ENCODE measurements at regions not wholly inside any gene's neighbourhood (a gene's known extent, or its start where the extent isn't known, plus 50 kb on each side); places are given as distances from the start of the nearest gene placed in this dataset.
"Not testable (repeated sequence)": the region's sequence is repeated elsewhere in the genome, so short reads cannot be mapped to it uniquely, and the experiment has no call there.

DNA sequence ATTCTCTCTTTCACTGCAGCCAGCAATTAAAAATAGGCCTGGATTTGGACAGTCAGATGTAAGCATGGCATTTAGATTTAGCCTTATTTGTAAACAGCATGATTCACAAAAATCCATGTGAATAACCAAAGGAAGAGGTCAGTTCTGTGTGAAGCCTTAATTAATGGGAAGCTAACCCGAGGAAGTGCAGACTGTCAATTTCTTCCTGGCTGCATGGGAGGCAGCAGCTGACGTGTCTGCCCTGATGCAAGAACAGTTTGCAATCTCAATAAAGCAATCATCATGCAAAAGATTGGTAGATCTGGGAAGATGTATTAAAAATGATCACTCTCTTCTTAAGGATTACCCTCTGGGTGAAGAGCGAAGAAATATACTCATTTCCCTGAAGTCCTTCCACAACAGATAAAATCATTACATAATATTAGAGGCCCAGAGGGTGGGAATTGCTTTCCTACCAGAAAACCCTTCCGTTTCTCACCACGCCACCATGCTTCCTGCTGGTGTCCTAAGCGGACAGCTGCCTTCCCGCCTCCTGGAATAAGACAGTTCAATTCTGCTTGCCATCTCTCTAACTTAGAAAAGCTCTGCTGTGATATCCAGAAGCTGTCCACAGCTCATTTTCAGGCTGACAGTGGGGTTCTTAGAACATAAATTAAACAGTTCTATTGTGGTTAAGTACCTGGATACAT is 526.7 kb upstream of the NRP1 start:
- no peak for DNase-seq (ENCODE audit: low spot score)

DNA sequence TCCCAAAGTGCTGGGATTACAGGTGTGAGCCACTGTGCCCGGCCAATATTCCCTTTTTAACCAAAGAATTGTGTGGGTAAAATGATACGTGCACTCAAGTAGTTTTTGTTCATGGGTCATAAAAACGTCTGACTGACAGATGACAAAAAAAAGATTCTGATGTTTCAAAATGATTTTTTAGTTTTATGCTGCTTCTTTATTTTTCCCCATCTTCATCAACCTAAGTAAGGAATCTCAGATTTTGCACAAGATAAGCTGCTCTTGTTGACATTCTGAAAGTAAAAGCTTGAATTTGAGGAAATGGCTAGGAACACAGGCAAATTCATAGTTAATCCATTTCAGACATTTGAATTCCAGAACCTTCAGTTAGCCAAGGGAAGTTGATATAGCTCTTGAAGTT is 526.1 kb upstream of the NRP1 start:
- no peak for DNase-seq (ENCODE audit: low spot score)

DNA sequence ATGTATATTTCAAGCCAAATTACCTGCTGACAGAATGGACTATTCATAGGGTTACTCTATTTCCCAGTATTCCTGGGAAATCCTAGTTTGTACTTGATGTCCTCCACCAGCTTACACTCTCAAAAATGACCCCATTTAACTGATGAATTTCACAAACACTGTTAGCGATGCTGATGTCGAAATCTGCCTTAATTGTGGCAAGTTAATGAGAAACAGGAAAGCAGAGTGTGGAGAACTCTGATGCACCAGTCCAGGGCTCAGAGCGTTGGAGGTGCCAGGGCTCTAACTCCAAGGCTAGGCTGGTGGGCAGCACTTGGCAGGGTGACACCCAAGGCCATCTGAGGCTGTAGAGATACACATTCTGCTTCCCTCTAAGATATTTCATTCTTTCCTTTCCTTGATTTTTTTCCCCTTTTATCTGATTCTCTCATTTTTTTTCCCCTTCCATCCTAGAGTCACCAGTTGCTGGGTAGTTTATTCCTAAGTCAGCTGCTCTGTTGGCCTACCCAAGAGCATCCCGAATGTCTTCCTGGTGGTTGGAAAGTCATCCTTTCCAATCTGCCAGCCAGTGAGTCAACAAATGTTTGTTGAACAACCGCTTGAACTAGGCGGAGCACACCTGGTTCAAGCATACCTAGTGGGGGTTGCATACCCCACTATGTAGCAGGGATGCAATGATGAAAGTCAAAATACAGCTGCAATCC is 525.0 kb upstream of the NRP1 start:
- no peak for DNase-seq (ENCODE audit: low spot score)

DNA sequence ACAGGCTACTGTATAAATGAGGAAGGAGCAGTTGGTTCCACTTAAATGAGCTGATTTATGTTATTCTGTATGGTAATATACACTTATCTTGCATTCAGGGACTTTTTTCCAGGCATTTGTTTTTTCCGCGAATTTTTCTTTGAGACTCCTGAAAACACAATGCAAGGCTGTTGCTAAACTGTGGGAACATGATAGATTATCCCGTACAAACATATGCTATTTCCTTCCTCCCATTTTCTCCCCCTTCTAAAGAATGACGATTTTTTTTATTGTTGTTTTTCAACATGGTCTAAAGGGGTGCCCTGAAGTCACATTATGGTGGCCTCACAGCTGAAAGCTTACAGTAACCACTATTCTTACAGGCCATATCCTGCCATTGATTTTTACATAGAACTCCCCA is 523.9 kb upstream of the NRP1 start:
- no peak for DNase-seq (ENCODE audit: low spot score)

DNA sequence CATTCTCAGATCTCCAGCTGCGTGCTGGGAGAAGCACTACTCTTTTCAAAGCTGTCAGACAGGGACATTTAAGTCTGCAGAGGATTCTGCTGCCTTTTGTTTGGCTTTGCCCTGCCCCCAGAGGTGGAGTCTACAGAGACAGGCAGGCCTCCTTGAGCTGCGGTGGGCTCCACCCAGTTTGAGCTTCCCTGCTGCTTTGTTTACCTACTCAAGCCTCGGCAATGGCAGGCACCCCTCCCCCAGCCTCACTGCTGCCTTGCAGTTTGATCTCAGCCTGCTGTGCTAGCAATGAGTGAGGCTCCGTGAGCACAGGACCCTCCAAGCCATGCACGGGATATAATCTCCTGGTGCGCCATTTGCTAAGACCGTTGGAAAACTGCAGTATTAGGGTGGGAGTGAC is 518.8 kb upstream of the NRP1 start:
- DNase-seq (ENCODE audit: low spot score): not testable (repeated sequence)

DNA sequence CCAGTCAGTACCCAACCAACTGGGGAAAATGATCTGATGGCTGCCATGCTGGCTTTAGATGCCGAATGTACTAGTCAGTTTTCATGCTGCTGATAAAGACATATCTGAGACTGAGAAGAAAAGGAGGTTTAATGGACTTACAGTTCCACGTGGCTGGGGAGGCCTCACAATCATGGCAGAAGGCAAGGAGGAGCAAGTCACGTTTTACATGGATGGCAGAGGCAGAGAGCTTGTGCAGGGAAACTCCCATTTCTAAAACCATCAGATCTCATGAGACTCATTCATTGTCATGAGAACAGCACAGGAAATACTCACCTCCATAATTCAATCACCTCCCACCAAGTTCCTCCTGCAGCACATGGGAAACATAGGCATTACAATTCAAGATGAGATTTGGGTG is 508.9 kb upstream of the NRP1 start:
- no peak for DNase-seq (ENCODE audit: low spot score)

DNA sequence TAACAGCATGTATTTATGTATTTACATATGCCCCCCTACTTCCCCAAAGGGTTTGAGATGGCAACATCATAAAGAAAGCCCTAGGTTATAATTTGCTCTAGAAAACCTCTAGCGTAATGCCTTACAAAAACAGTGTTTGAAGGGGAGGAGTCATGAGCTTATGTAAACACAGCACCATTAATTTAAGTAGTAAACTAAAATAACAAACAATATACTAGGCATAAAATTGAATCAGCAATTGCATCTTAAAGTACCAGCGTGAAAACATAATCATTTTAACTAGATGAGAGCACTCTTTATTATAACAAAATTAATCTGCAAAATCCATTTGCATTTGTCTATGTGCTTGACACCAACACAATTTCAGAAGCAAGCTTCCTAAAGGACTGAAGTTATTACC is 507.2 kb upstream of the NRP1 start:
- no peak for DNase-seq (ENCODE audit: low spot score)

DNA sequence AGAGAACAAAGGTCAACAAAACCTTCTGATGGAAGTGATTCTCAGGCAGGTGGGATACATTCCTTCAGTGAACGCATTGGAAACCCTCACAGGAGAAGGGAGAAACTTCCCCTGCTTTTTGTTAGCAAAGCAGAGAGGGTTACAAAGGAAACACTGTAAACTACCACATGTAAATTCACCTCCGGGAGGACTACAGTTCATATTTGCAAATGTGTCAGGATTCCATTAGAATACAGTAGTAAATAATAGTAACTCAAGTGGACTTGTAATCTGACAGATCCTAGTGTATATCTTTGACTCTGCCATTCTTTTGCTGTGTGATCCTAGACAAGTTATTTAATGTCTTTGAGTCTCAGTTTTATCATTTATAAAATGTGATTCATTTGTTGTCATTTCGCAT is 504.3 kb upstream of the NRP1 start:
- DNase-seq (ENCODE audit: low spot score): no peak

DNA sequence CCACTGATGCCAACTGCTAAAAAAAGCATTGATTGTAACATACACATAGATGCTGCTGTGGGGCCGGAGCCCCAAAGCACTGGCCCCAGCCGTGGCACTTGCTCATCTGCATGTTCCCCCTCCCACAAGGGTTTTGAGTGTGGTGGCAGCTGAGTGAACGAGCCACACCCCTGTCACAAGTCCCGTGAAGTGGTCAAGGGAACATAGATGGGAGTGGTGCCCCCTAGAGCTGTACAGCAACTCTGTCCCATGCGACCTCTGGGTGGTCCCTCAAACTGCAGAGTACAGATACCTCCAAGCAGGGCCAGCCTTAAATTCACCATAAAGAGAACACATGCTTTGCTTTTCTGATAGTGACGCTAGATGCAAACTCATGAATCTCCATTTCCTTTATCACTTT is 503.3 kb upstream of the NRP1 start:
- no peak for DNase-seq (ENCODE audit: low spot score)

DNA sequence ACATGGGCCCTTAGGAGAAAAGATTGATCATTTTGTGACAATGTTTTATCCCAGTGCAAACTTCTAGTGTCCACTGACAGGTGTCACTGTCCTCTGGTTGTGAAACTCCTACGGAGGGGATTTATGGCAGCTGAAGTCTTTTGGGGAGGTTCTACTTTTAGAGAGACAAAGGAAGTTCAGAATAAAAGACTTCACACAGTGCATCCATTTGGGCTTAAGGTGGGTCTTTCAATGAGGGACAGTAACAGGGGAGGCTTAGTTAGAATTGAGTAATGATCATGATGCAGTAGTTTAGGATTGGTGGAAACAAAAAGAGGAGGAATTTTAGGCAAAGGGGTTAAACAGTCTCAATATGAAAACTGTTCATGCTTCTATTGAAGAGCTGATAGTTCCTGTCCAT is 501.1 kb upstream of the NRP1 start:
- DNase-seq (ENCODE audit: low spot score): no peak

DNA sequence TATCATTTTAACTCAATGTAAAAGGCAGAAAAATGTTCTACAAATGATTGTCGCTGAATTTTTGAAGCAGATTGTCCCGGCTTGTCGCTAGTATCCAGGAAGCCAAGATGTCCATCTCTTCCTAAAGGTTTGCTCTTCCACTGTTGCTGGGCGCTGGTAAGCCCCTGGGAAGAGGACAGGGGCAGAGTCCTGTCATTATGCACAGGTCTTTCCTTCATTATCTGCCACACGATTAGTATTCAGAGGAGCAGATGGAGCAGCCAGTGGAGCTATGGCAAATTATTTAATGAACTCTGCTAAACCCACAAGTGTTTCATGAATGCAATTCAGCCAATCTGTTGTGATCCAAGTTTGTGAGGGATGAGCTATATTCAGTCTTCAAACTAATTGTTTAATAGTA is 499.1 kb upstream of the NRP1 start:
- DNase-seq (ENCODE audit: low spot score): no peak

DNA sequence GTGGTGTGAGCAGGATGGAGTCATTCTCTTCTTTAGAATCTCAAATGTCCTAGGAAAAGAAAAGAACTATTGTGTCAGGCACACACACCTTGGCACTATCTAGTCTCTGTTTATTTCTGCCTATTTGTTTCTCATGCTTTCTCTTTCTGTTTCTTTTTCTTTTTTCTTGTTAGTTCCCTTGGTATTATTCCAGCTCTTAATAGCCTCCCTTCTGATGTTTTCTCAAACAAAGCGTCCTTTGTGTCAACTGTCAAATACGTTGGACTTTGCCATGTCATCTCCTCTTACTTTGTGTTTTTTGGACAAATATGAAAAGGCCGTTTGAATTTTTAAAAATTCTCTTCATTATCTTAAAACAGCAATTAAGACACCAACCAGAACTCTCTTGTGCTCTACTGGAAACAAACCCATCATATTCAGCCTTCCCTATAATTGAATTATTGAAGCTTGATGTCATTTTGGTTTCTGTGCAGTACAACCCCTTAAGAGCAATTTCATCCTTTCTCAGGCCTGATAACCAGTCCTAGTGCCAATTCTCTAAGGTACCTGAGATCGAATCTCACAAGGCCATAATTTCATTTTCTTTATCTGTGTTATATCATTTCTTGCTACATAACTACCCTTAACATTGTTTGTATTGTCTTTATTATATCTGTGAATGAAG is 497.8 kb upstream of the NRP1 start:
- peak; percentile 8 for DNase-seq (ENCODE audit: low spot score)

DNA sequence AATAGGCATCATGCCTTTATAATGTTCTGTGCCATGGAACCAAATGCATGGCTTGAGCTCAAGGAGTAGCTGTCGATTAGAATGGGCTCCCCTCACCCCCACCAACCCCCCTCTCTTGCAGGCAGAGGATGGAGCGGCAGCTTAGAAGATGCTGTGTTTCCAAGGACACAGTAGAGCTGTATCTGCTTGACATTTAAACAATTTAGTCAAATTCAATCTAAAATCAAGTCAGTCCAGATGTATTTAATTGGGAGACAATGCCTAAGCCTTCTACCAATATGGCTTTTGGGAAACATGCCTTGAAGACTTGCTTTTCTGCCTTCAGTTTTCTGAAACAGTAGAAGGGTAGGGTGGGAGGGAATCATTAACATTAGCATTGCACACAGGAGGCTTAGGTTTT is 497.1 kb upstream of the NRP1 start:
- DNase-seq (ENCODE audit: low spot score): no peak

DNA sequence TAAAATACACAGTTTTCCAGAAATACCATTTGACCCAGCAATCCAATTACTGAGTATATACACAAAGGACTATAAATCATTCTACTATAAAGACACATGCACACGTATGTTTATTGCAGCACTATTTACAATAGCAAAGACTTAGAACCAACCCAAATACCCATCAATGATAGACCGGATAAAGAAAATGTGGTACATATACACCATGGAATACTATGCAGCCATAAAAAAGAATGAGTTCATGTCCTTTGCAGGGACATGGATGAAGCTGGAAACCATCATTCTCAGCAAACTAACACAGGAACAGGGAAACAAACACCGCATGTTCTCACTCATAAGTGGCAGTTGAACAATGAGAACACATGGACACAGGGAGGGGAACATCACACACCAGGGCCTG is 495.4 kb upstream of the NRP1 start:
- not testable (repeated sequence) for DNase-seq (ENCODE audit: low spot score)

DNA sequence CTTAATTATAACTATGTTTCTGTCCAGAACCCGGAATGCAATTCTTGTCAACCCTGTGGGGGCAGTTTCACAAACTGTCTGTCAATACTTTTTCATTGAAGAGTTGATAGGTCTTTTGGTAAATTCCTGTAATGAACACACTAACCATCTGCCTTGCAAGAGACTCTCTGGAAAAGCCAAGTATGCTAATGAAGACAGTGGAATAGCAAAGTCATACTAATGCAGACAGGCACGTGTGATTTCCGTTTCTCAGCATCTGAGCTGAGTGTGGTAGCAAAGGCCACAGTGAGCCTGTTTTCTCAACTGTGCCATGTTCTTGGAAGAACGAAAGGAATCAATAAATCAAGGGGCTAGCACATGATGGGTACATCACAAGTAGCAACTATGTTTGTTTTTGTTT is 494.1 kb upstream of the NRP1 start:
- DNase-seq (ENCODE audit: low spot score): no peak

DNA sequence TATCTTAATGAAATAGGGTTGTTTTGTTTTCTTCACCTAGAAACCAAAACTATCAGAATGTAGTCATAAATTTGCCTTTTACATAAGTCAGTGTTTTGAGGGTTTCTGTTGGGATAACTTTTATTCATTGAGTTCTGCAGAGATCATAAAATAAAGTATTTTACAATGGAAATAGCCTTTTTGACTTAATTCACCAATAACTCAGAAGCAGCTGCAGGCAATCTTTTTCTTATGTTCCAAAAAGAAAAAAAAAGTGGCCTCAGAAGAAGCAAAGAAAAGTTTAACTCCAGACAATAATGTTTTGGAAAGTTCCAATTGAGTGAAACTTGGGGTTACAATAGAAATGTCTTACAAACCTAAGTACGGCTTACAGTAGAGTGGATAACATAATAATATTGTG is 491.7 kb upstream of the NRP1 start:
- DNase-seq (ENCODE audit: low spot score): no peak

DNA sequence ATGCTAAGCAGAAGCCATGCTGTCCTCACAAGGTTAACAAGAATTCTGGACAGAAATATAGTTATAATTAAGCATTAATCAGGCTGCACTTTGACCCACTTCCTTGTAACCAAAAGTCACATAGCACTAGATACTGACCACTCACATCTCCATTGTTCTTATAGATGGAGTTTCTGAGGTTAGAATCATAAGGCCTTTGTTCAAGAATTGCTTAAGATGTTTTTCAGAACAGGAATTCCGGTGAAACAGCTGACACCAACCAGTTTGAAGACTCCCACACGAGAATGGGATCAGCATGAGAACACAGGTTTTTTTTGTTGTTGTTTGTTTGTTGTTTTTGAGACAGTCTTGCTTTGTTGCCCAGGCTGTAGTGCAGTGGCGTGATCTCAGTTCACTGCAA is 488.3 kb upstream of the NRP1 start:
- no peak for DNase-seq (ENCODE audit: low spot score)

DNA sequence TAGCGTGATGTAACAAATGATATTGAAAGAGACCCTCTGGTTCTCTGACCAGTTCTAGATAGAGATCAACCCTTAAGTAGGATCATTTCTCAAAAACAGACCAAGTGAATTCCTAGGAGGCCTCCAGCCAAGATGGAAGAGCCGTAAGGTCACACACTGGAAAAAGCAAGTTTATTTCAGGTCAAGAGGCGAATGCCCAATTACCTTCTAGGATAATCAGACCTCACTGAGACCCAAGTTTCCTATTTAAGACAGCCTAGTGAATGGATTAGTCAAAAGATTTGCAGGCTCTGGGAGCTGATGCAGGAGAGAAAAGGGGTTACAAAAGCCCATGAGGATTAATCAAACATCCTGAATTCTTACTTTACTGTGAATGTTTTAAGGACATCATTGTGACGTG is 486.1 kb upstream of the NRP1 start:
- DNase-seq (ENCODE audit: low spot score): no peak

DNA sequence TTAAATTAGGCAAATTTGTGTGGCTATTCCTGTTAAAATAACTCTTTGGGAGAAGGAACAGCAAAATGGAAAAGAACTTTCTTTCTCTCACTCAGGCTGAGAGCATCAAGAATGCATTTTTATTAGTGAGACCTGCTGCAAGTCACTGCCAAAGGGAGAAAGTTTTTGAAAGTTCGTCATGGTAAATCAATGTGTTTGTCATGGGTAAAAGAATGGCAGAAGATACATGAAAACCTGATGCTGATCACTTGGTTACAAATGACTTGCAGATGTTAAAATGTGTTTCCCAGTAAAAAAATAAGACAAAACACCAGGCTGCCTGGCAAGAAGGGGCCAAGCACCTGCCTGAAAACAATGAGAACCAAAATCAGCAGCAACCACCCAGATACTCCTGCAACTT is 484.7 kb upstream of the NRP1 start:
- no peak for DNase-seq (ENCODE audit: low spot score)

DNA sequence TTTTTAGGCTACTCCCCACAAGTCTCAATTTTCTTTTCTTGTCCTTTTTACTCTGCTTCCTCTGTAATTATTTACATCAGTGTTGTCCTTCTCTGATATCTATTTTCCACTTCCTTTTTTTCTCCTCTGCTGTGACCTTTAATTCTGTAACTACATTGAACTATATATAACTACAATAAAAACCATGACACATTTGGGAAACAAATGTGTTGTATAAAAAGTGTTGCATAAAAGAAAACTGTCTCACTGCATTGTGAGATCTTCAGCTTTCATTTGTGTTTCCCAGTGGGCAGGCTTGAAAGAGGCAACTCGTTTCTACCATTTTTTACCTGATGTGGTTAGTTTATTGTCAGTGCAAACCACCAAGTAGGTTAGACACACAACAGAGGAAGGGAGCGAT is 483.9 kb upstream of the NRP1 start:
- DNase-seq (ENCODE audit: low spot score): no peak

DNA sequence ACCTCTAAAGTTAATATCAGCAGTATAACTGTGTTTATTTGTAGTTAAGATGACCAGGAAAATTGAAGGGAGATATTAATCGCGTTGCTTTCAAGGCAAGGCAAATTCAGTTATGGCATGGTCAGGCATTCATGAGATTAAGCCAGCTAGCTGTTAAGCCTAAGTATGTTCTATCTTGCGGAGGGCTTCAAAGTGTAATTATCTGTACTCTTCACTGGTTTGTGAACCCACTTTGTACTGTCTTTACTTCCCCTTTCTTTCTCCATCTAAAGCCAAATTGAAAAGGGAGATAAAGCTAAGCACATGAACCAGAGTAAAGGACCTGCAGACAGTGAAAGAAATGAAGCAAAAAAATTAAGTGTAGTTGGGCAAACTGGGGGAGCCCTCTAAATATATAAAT is 483.1 kb upstream of the NRP1 start:
- no peak for DNase-seq (ENCODE audit: low spot score)

DNA sequence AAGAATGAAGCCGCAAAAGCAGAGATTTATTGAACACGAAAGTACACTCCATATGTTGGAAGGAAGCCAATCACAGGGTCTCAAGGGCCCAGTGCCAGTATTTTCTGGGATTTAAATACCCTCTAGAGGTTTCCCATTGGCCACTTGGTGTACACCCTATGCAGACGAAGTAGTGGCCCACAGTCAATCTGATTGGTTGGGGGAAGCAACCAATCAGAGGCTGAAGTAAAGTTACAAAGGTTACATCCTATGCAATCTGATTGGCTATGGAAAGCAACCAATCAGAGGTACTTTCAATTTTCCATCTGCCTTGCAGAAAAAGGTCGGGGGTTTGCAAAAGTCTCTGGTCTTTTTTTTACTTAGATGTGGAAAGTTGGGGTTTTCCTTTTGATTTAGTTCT is 481.3 kb upstream of the NRP1 start:
- no peak for DNase-seq (ENCODE audit: low spot score)

DNA sequence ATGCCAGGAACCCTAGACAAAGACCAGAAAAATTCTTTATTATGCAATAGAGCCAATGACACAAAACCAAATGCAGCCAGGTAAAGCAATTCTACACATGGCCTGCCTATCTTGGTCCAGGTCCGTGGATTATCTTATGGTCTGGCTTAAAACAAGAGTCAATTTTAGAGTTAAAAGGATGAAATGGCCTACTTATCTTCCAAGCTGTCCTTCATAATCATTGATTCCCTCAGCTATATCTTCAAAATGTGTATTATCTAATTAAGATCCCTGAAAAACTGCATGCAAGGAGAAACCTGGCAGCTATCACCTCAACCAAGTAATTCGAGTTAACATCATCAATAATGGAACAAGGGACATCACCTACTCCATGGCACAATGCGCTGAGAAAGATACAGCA is 479.4 kb upstream of the NRP1 start:
- DNase-seq (ENCODE audit: low spot score): no peak

DNA sequence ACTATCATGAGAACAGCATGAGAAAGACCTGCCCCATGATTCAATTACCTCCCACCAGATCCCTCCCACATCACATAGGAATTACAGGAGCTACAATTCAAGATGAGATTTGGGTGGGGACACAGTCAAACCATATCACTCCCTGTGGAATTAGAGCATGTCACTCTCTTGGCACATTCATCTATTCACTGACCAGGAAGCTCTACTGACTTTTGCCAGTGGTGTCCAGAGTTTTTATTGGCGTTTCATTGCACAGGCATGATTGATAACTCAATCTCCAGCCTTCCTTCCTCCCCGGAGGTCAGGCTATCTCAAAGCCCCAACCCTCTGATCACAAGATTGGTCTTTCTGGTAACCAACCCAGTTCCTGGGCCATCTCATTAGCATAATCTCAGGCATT is 478.9 kb upstream of the NRP1 start:
- no peak for DNase-seq (ENCODE audit: low spot score)

All from SW480 (cell line).